ENCODE measurements at regions not wholly inside any gene's neighbourhood (a gene's known extent, or its start where the extent isn't known, plus 50 kb on each side); places are given as distances from the start of the nearest gene placed in this dataset.
"Not testable (repeated sequence)": the region's sequence is repeated elsewhere in the genome, so short reads cannot be mapped to it uniquely, and the experiment has no call there.

DNA sequence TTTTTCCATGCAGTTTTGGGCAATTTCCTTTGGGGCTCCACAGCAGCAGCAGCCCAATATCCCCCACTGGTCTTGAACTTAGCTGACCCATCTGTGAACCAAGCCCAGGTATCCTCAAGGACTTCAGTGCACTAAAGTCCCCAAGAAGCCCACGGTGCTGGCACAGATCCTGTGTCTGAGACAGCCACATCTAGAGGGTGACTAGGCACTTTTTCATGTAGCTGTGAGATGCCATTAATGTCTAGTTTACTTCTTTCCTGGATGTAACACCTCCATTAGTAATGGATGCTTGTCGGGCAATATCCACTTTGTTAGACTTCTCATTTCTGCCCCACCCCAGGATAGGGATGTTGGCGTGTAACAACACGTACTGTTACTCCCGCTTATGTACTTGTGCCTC, 117.9 kb downstream of the GPCPD1 start:
- no peak for DNase-seq (ENCODE audit: low spot score)

DNA sequence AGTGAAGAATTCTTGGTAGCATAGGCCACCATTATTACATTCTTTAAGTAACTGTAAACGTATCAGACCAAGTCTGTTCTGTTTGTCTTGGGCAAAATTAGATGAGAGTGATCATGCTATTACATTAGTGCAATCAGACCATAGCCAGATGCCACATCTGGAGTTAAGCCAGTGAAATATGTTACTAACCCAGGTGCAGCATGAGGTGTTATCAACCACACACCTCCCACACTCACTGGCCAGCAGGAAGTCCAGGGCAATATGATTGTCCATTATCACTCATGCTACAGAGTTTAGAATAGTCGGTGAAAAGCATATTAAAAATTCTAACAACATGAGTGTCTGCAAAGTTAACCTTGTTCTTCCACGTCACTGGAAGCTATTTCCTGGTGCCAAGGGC, 119.4 kb downstream of the GPCPD1 start:
- no peak for DNase-seq (ENCODE audit: low spot score)

DNA sequence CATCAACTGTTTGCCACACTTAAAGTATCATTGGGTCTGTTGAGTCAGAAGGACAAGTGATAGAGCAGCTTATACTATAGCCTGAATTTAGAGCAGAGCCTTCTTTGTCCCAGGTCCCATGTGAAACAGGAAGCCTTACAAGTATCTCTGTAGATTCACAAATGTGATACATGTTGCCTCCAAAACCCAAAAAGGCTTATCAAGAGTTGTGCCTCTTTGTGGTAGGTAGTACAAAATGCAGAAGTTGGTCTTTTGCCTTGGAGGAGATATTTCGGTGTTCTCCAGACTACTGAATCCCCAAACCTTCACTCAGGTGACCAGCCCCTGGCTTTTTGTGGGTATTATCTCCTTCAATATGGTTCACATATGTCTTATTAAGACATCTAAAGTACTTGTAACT, 121.2 kb downstream of the GPCPD1 start:
- DNase-seq (ENCODE audit: low spot score) = no peak

DNA sequence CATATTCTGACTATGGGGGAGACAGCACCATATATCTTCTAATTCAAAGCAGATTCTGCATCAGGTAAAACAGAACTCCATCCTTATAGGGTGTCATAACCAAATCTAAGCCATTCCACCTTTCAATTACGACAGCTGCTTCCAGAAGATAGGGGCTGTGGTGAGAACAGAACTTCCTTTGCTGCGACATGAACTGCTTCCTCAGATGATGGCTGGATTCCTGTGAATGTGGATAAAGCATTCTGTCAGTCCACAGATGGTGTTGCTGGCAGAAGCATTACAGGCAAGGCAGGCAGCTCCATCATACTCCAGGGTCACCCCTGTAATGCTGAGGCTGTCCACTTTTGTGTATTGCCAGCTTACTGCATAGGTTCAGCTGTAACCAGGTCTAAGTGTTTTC, 122.0 kb downstream of the GPCPD1 start:
- no peak for DNase-seq (ENCODE audit: low spot score)

DNA sequence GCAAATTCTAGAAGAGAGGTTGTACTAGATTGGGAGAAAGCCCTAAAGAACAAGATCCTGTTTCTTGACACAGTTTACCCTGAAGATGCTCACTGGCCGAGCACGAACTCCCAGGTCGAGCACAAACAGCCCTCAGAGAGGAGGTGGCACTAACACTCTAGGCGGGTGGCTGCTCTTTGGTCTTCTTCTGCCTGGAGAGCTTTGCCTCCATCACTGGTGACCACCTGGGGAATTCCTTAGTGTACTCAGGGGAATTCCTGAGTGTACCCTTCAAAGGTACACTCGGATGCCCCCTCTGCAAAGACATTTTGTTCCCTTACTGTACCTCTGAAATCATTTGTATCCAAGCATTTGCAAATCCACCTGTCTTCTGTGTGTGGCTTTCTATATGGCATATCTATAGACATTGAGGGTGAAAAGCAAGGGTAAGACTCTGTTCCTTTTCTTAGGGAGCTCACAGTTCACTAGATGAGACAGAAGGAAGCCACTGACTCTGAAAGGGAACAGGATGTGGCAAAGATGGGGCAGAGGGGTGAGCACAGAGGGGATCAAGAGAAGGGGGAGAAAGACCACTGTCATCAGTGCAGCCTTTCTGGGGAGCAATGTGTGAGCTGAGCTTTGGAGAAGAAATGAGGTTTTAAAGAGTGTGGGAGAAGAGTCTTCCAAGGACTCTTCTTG, 124.3 kb downstream of the GPCPD1 start:
- no peak for DNase-seq (ENCODE audit: low spot score)

DNA sequence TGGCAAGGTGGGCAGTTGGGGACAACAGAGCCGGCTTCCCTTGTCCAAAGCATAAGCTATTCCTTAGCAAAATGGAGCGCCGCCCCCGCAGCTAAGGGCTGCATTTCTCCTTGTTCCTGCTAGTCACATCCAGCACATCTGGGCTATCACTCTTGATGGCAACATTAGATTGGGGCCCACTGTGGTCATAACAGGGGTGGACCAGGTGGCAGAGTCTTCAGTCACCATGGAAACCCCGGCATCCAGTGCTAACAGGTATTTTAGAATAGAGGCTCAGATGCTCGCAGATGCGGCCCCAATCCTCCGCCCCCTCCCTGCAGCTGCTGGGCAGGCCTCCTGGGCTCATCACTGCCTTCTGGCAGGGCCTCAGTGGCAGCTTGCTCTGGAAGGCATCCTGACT, 125.9 kb downstream of the GPCPD1 start:
- no peak for DNase-seq (ENCODE audit: low spot score)

DNA sequence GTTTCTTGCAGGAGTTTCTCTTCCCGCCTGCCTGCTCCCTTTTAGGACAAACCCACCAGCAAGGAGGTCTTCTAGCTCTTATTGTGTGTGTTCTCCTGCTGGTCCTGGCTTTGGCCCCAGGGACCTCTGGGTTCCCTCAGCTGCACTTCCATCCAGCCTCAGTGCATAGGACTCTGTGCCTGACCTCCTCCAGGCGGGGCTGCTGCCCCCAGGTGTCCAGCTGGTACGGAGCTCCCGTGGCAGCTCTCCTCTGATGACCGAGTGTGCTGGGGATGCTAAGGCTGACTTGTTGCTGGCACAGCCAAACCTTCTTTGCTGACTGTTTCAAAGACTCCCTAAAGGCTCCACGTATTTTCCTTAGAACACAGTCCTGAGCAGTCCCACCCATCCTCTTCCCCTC, 126.5 kb downstream of the GPCPD1 start:
- no peak for DNase-seq (ENCODE audit: low spot score)

DNA sequence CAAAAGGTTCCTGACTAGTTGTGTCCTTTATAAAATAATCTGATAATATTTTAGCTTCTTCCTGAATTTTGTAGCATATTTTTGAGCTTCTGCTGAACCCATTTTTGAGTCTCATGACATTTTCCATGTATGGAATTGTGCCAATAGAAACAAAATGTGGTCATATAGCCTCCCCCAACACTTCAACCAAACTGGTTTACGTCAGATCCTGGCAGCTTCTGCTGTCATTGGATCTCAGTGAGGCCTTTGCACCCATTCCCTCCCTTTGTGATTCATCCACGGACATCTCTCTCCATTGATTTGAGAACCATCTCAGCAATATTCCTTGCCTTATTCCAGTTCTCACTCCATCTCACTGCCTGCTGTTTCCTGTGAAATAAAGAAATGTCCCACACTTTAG, 128.0 kb downstream of the GPCPD1 start:
- no peak for DNase-seq (ENCODE audit: low spot score)

DNA sequence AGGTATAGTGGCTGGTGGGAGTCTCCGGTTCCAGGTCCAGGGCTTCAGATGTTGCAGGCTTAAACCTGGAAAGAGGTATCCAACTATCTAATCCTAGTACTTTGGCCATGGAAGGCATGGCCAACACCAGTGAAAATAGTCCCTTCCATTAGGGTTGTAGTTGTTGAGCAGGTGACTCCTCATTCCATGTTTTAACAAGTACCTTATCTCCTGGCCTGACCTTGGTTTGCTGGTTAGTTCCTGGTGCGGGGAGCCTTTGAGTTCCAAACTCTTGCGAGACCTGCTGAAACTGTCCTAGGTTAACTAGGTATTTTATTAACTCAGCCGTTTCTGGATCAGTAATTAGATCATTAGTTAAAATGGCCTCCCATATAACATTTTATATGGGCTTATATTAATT, 128.9 kb downstream of the GPCPD1 start:
- DNase-seq (ENCODE audit: low spot score) = no peak

DNA sequence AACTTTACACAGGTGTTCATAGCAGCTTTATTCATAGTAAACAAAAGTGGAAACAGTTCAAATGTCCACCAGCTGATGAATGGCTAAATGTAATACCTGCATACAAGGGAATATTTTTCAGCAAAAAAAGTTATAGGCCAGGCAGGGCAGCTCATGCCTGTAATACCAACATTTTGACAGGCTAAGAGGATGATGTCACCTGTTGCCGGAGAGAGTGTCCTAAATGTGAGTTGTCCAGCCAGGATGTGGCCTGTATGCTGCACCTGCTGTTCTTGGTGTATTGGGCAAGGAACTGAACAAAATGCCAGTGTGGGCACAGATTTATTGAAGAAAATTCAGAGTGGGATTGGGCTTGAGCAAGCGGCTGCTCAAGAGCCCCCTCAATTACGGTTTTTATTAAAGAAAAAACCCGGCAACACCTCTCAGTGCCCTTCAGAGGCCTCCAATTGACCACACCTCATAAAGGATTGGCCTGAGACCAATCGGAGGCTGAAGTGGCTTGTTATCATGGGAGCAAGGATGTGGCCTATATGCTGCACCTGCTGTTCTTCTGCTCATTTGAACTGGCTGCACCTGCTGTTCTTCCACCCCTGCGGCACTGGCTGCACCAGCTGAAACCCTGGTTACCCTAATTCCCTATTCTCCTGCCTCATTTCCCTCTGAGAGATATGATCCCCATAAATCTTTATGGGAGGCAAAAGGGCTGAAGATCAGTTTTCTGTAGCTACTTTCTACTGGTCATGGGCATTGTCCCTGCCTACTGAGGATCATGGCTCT, 129.8 kb downstream of the GPCPD1 start:
- no peak for DNase-seq (ENCODE audit: low spot score)

DNA sequence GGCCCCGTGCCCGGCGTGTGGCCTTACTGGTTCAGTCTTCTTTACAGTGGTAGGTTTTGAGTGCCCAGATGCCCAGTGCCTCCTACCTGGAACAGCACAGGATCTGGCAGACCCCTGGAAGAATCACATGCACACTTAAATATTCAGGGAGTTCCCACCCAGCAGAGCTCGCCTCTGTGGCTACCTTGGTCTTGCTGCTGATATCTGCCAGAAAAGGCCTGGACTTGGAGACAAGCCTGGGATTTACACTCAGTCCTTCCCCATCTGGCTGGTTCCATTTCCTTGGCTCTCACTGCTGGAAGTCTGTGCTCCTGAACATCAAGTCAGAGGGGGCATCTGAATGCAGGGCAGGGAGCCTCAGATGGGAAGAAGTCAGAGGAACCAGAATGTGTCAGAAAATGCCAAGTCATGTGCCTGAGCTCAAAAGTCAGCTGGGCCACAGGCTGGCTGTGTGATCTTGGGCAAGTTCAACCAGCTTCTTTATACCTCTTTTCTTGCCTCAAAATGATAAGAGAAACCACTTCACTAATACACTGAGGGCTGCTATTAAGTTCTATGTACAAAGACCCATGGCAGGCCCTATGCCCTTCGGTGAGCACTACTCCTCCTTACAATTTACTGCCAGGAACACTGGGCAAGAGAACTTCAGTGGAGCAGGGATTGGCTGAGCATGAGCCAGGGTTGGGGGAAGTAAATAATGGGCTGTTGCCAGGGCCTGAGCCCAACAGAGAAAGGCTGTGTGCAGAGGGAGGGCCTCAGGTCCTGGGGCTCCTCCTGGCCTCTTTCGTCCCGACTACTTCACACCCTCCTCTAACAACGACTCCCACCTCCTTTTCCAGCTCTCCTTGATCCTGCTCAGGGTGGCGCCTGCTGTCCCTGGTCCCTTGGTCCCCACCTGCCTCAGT, 135.9 kb downstream of the GPCPD1 start:
- no peak for DNase-seq (ENCODE audit: low spot score)

DNA sequence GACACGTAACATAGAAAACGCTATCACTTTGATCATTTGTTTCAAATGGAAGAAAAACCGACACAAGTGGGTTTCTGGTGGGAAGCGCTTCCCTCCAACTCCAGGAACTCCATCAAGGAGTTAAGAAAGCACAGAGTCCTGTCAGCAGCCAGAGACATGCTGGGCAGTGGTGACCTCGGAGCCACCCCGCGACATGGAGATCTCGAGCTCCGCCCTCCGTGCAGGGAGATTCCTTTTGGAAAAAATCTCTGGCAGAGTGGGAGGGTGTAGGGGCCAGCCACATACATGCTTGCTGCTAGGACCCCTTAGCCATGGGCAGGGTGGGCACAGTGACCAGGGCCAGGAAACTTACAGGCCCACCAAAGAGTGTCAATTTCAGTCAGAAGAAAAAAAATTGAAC, 138.9 kb downstream of the GPCPD1 start:
- DNase-seq (ENCODE audit: low spot score) = not testable (repeated sequence)

DNA sequence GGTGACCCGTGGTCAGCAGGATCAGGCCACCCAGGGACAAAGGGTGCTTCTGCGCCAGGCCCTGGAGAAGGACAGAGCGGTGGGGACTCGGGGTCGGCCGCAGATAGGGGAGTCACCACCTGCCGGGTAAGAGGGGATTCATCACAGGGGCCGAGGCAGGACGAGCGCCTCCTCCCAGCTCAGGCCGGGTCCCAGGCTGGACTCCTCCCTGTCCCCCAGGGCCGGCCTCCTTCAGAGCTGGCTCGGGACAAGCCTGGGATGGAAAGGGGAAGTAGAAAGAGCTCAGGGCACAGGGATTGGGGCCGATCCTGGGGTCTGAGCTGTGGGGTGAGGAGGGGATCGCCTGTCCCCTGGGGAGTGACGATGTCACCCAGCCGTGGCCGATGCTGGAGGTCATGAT, 139.4 kb downstream of the GPCPD1 start:
- DNase-seq (ENCODE audit: low spot score) = no peak

DNA sequence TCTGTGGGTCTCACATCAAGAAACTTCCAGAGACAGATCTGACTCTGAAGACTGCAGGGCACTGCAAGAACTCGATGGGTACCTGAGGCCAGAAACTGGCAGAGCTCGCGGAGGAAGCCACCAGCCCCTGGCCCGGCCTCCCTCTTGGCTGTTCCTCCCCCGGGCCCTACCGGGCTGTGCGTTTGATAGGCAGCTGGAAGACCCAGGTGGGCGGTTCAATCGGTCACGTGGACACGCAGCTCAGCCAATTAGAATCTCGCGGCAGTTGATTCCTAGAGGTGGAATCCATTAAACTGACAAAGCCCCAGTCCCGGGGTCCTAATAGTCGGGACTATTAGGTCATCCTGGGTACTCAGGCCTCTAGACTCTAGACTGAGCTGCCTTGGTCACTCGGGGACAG, 139.9 kb downstream of the GPCPD1 start:
- no peak for DNase-seq (ENCODE audit: low spot score)

DNA sequence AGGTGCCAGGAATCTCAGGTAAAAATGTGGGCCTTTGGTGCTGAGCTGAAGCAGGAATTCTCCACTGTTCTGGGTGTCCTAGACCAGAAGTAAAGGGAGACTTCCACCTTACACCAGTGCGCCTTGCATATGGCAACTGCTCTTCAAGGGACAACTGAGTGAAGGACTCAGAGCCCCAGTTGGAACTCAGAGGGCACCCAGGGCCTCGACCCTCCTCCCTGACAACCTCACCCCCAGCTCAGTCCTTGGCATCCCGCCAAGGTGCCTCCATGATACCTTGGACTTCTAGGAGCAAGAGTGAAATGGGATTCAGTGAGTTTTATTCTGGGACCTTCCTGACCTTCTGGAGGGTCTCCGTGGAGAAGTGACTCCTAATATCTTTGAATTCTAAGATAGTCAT, 140.3 kb downstream of the GPCPD1 start:
- no peak for DNase-seq (ENCODE audit: low spot score)

DNA sequence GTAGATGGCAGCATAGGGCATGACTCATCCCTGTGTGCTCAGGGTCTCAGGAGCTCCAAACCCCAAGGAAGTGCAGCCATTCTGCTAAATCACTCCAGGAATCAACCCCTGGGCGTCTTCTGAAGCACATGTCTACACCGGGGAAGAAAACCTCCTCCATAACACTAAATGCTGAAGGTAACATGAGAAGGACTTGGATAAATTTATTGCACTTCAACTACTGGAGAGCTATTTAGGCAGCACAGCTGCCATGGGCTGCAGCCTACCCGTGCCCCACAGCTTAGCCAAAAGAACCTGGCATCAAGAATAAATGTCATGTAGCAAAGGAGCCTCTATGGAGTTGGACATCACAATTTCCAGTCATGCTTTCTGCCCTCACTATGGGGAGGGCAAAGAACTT, 141.7 kb downstream of the GPCPD1 start:
- no peak for DNase-seq (ENCODE audit: low spot score)

DNA sequence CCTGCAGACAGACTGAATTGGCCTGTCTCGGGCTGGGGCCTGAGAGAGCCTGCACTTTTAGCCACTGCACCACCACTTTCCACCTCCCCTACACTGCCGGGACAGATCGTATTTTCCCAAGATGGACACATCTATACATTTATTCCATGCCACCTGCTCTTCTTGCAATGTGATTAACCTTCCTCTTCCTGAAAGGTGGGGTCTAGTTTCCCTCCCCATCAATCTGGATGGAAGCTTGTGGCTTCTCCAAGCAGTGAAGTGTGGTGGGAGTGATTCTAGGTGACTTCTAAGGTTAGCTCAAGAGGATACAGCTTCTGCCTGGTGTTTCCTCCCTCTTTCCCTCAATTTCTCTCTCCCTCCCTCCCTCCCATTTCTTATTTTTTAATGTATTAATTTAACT, 143.7 kb downstream of the GPCPD1 start:
- DNase-seq (ENCODE audit: low spot score) = no peak

DNA sequence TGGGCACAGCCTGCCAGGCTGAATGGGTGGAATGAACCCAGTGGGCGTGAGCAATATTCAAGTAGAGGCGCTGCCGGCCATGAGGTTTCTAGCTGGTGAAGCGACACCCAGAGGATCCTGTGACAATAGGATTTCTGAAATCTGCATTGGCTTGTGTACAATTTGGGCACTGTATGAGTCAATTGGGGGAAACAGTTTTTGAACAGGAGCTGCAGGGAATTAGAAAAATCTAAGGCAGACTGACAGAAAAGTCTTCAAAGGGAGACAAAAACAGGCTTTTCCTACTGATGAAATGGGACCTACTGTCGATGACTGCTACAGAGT, 145.2 kb downstream of the GPCPD1 start:
- DNase-seq (ENCODE audit: low spot score) = no peak

DNA sequence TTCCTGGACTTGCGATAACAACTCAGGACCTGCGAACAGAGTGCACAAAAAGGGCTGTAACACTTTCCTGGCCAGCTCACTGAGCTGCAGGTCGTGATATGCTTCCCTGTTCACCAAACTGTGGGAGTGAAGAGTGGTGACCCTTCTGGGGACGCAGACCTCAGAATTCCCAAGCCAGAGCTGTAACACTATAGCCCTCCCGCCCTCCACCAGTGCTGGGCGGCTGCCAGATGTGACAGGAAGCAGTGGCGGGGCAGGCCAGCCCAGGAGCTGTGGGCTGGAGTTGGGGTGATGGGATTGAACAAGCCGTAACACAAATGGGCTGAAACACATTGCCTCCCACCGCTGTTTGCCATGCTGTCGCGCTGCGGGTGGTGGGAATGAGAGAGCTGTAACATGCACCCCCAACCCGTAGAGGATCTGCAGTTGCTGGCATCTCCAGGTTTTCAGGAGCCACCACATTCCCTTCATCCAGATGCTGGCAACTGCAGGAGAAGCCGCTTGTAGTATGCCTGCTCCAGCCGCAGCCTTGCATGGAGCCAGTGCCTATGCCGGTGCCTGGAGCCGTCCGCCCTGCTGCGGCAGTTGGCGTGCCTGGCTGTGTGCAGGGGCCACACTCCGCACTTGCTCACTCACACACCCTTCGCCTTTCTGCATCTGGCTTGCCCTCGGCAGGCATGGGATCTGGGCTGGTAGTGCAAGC, 145.8 kb downstream of the GPCPD1 start:
- DNase-seq (ENCODE audit: low spot score) = no peak

DNA sequence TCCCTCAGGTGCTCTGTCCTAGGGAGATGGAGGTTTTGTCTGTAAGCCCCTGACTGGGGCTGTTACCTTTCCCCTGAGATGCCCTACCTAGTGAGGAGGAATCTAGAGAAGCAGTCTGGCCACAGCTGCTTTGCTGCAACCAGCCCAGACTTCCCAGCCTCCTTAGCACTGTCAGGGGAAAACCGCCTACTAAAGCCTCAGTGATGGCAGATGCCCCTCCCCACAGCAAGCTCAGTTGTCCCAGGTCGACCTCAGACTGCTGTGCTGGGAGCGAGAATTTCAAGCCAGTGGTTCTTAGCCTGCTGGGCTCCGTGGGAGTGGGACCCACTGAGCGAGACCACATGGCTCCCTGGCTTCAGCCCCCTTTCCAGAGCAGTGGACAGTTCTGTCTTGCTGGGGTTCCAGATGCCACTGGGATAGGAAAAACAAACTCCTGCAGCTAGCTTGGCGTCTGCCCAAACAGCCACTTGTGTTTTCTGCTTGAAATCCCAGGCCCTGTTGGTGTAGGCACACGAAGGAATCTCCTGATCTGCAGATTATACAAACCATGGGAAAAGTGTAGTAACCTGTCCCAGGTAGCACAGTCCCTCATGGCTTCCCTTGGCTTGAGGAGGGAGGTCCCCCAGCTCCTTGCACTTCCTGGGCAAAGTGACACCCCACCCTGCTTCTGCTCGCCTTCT, 146.4 kb upstream of the PROKR2 start:
- no peak for DNase-seq (ENCODE audit: low spot score)

DNA sequence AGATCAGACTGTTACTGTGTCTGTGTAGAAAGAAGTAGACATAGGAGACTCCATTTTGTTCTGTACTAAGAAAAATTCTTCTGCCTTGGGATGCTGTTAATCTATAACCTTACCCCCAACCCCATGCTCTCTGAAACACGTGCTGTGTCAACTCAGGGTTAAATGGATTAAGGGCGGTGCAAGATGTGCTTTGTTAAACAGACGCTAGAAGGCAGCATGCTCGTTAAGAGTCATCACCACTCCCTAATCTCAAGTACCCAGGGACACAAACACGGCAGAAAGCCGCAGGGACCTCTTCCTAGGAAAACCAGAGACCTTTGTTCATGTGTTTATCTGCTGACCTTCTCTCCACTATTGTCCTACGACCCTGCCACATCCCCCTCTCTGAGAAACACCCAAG, 137.0 kb upstream of the PROKR2 start:
- DNase-seq (ENCODE audit: low spot score) = not testable (repeated sequence)

DNA sequence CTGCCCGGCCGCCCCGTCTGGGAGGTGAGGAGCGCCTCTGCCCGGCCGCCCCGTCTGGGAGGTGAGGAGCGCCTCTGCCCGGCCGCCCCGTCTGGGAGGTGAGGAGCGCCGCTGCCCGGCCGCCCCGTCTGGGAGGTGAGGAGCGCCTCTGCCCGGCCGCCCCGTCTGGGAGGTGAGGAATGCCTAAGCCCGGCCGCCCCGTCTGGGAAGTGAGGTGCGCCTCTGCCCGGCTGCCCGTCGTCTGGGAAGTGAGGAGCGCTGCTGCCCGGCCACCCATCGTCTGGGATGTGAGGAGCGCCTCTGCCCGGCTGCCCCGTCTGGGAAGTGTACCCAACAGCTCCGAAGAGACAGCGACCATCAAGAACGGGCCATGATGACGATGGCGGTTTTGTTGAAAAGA, 136.6 kb upstream of the PROKR2 start:
- not testable (repeated sequence) for DNase-seq (ENCODE audit: low spot score)

Measured in hepatic stellate cell (primary cell).